ENCODE measurements at regions not wholly inside any gene's neighbourhood (a gene's known extent, or its start where the extent isn't known, plus 50 kb on each side); places are given as distances from the start of the nearest gene placed in this dataset.
"Not testable (repeated sequence)": the region's sequence is repeated elsewhere in the genome, so short reads cannot be mapped to it uniquely, and the experiment has no call there.

- no peak for DNase-seq
These were observed 145.9 kb downstream of the ALX1 start for GRCh38 chr12:85425926-85426325.

DNA sequence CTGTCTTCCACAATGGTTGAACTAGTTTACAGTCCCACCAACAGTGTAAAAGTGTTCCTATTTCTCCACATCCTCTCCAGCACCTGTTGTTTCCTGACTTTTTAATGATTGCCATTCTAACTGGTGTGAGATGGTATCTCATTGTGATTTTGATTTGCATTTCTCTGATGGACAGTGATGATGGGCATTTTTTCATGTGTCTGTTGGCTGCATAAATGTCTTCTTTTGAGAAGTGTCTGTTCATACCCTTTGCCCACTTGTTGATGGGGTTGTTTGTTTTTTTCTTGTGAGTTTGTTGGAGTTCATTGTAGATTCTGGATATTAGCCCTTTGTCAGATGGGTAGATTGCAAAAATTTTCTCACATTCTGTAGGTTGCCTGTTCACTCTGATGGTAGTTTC, 153.1 kb downstream of the ALX1 start:
- not testable (repeated sequence) for DNase-seq

DNA sequence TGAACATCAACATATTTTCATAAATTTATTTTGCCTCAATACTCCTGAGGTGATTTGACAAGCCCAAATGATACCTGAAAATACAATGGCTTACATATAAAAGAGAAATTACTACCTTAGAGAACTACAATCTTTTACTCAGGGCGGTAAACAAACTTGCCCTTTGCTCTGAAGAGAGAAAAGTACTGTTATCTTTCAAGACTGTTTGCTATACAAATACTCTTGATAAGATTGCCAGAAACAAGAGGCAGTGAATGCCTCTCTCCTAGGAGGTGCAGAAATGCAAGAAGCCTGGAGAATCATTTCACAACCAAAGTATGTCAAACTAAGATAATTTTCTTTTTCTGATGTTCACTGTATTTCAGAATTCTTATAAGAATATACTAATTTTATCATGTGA, 160.3 kb downstream of the ALX1 start:
- no peak for DNase-seq

GRCh38 chr12:85441025-85441424, 161.0 kb downstream of the ALX1 start:
- DNase-seq, result no peak

DNA sequence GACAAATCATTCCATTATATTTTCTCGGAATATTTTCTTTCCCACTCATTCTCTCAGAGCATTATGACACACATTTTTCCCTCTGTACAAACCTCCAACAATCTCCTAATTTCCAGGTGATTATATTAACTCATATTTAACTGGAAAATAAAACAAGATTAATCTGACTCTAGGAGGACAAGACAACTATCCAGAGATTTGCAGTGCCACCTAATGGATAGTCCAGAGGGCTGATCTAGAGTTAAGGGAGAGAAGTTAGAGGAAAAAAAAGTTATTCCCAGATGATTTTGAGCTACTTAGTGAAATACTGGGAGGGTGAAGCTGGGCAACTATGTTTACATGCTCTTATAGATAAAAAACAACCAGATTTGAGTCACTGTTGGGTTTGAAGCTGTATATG, 161.7 kb downstream of the ALX1 start:
- DNase-seq, result no peak

GRCh38 chr12:85445060-85445938, 165.3 kb downstream of the ALX1 start:
- no peak for DNase-seq

- no peak for DNase-seq
These were observed 168.0 kb downstream of the ALX1 start for GRCh38 chr12:85448031-85448430.

- DNase-seq, result no peak
These were observed 168.6 kb downstream of the ALX1 start for GRCh38 chr12:85448548-85449139.

GRCh38 chr12:85457016-85457415, 177.0 kb downstream of the ALX1 start:
- DNase-seq, result no peak

GRCh38 chr12:85461127-85461526, 181.1 kb downstream of the ALX1 start:
- DNase-seq, result no peak

DNA sequence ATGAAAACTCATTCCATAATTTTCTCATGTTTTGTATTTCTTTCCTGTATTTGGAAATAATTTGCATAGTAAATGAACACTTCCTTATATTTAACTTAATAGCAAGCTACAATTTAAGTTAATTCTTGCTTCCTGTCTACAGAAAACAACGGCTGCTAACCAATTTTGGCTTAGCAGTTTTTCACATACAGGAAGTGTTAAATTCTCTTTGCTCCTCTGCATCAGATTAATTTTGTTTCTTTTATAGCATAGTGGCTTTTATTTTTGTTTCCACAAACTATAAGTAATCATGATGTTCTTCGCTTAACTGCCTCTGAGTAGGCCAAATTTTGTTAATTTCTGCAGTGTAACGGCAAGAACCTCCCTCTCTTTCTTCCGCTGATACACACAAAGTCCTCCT, 182.9 kb downstream of the ALX1 start:
- DNase-seq, result no peak

GRCh38 chr12:85466890-85467289, 186.9 kb downstream of the ALX1 start:
- DNase-seq, result no peak

GRCh38 chr12:85468356-85469157, 188.5 kb downstream of the ALX1 start:
- peak; percentile 15 for DNase-seq

- not testable (repeated sequence) for DNase-seq
These were observed 189.4 kb downstream of the ALX1 start for GRCh38 chr12:85469158-85470086.

DNA sequence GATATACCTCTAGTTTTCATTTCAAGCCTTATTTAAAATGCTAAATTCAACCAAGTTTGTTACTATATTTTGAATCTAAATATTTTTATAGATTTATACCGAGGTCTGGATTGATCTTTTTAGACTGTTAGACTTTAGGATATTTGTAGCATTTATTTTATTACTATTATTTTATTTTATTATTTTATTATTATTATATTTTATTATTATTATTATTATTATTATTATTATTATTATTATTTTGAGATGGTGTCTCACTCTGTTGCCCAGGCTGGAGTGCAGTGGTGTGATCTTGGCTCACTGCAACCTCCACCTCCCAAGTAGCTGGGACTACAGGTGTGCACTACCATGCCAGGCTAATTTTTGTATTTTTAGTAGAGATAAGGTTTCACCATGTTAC, 195.3 kb downstream of the ALX1 start:
- not testable (repeated sequence) for DNase-seq

DNA sequence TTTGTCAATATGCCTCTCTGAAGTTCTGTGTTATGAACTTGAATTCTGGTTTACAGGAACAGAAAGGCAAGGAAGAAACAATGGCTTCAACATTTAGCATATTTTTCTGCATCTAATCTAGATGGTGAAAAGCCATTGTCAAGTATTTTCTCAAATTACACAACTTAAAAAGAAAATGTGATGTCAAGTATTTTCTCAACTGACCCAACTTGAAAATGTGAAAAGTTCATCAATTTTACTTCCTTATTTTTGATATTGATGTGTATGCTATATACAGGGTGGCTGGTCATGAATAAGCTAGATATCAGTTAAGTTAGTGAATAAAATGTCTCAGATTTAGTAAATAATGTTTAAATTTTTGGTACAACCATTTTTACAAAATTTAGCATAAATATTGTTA, 196.7 kb downstream of the ALX1 start:
- DNase-seq, result no peak

GRCh38 chr12:85484387-85484786, 204.4 kb downstream of the ALX1 start:
- DNase-seq, result no peak

- no peak for DNase-seq
These were observed 209.2 kb downstream of the ALX1 start for GRCh38 chr12:85489194-85489593.

DNA sequence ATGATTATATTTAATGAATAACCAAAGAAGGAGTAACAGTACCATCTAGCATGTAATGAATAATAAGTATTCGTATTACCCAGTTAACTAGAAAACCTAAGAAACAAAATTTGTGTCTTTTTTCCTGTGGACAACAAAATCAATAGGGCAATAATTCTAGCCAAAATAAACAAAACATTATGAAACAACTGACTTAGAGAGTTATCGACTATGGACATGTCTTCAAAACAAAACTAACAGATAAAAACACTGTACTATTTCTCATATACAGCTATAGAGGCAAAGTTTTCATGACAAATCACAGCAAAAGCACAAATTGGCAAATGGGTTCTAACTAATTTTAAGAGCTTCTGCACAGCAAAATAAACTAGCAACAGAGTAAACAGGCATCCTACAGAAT, 224.1 kb downstream of the ALX1 start:
- no peak for DNase-seq

GRCh38 chr12:85504624-85505023, 224.6 kb downstream of the ALX1 start:
- no peak for DNase-seq

GRCh38 chr12:85507456-85507855, 227.4 kb downstream of the ALX1 start:
- DNase-seq, result no peak

GRCh38 chr12:85509081-85509856, 229.2 kb downstream of the ALX1 start:
- no peak for DNase-seq
